NCI-H774 (cell line): ENCODE measurements at regions not wholly inside any gene's neighbourhood (a gene's known extent, or its start where the extent isn't known, plus 50 kb on each side); places are given as distances from the start of the nearest gene placed in this dataset.
"Not testable (repeated sequence)": the region's sequence is repeated elsewhere in the genome, so short reads cannot be mapped to it uniquely, and the experiment has no call there.

Experiments used
- DNase-seq: peaks from one replicate; lab custom pipeline; 2025; lab: John Stamatoyannopoulos, UW

DNA sequence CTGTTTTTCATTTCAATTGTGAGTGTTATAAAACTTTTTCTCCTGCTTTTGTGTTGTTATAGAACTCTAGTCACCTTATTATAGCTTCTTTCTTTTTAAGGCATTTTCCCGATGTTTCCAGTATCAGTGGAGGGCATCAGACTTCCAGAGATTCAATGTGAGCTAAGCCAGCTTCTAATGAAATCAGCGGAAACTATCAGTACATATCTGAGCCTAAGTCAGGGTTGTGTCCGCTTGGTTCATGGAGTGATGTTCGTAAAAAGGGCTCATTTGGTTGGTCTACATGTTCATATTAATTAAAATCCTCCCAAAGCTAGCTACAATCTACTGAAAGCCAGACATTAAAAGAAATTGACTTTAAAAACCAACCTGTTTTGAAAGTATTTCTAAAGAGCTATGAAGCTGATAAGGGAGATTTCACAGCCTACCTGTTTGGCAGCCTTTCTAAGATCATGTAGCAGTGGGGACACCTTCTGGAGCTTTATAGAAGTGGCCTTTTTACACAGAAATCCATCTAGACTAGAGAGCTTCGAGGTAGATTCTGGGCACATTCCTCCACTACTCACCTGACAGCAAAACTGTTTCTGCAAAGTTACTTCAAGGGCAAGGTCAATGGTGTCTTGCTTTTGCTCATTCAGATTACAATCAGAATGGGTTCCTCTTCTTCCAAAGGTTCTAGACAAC lies 227.1 kb upstream of the NBPF12 start:
- DNase-seq: peak; percentile 1

DNA sequence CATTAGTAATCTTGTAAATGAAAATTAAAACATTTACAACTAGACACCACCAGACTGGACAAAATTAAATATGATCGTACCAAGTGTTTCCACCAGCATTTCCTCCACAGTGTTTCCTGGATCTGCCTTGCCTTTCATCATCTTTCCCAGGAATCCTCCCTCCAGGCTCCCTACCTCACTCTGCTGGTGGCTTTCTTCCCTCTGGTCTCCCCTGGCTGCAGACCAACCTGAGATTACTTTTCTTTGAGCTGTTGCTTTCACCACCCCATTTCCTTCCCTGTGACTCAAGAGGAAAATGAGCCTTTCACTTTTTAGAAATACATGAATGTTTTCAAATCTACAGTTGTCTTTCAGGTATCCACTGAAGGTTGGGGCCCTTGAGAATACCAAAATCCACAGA lies 228.8 kb upstream of the NBPF12 start:
- DNase-seq: not testable (repeated sequence)

- DNase-seq: not testable (repeated sequence)
Observed at GRCh38 chr1:146704162-146704724, 233.9 kb upstream of the NBPF12 start.

DNA sequence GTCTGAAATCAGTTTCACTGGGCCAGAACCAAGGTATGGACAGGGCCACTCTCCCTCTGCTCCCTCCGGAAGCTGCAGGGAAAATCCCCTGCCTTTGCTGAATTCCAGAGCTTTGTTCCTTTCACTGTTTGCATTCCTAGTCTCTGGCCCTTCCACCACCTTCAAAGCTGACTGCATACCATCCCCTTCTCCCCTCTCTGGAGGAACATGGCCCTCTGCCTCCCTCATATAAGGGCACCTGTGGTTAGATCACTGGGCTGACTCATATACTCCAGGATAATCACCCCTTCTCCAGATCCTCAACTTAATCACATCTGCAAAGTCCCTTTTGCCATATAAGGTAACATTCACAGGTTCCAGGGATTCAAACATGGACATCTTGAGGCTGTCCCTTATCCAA lies 236.8 kb upstream of the NBPF12 start:
- DNase-seq: not testable (repeated sequence)

DNA sequence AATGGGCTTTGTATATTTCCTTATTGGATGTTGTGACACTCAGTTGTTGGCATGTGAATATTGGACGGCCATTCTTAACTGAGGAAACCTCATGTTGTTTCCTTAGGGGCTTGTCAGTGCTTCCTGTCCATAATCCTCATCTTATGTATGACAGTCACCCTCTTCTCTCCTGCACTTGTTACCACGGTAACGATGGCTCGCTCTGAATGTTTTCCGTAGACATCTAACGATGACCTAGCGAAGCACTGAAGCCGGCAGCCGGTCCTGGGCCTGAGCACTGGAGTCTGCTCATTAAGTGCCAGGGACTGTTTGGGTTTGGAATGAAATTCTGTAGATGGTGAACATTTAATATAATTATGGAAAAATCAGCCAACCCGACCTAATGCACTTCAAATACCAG lies 242.7 kb upstream of the NBPF12 start:
- DNase-seq: not testable (repeated sequence)

DNA sequence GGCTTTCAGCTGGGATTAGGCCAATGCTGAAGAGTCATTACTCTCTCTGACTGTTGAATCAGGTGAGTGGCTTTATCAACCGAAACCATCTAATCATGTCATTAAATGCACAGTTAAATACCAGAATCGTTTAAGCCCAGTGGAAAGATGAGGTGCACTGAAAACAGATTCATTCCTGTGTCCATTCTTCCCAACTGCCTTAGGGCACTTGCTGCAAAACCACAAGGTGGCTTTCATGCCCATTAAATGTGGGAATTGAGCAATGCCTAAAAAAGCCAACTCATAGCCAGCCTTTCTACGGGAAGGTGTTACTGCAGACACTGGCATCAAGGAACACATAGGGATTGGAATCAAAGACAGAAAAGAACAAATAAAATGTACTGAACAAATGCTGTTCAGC lies 246.3 kb upstream of the NBPF12 start:
- DNase-seq: not testable (repeated sequence)

DNA sequence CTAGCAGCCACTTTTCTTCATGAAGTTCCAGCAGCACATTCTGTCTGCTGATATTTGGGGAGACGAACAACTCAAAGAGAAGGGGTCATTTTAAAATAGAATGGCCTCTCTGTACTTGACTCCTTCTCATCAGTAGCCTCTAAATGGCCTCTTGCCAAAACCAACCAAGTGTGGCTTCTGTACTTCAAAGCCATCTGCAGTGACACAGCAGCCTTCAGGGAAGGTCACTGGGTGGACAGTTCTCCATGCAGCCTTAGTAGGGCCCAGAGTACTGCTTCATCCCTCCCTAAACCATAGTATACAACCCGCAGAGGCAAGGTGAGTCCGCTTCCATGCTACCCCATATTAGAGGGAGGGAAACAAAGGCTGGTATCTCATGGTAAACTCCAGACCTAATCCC lies 249.2 kb upstream of the NBPF12 start:
- DNase-seq: not testable (repeated sequence)

GRCh38 chr1:146686777-146687366 lies 251.3 kb upstream of the NBPF12 start:
- DNase-seq: not testable (repeated sequence)

DNA sequence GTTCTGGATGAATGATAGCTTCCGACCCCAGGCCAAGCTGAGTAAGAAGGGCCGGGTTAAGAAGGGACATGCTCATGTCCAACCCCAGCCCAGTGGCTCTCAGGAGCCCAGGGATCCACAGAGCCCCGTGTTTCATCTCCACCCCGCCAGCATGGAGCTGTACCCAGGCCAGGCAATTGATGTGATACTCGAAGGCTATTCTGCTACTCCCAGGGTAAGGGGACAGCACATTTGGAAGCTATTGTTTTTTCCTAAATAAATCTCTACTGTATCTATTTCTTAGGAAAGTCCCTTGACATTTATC lies 255.0 kb upstream of the NBPF12 start:
- not testable (repeated sequence) for DNase-seq

- not testable (repeated sequence) for DNase-seq
Observed at GRCh38 chr1:146682227-146683125, 255.6 kb upstream of the NBPF12 start.

DNA sequence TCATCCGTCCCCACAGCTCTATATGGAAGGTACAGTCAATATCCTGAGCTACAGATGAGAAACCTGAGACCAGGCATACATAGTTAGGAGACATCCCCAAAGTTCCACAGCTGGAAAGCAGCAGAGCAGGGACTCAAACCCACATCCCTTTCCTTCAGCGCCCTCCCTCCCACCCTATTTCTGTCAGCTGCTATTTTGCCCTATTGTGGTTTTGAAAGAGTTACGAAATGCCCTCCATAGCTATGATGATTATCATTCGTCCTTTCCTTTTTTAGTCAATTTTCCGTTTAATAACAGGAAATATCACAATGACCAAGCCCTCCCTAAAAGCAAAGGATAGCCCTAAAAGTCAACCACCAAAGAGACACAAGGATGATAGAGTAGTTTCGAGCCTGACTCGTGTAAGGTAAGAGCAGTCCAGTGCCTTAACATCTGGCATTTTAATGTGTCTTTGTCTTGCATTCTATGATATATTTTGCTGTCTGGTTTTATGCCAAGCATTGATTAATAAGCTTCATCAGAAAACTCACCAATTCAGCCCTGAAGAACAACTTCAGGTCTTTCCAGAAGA lies 264.3 kb upstream of the NBPF12 start:
- DNase-seq: not testable (repeated sequence)

DNA sequence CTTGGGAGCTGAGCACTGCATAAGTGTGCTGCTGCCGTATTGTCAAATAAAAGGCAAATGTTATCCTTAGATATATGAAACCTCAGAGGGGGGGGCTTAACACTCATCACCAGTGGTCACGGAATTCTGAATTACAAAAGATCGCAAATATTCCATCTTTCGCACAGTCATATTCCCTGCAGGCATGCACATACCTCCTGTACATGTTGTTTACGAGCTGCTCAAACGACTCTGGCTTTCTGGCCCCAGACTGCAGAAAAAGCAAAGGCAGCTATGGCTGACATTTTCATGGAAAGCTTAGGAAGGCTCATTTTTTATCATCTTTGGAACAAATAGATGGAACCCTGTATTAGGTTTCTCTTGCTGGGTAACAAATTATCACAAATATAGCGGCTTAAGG lies 265.5 kb upstream of the NBPF12 start:
- DNase-seq: not testable (repeated sequence)

DNA sequence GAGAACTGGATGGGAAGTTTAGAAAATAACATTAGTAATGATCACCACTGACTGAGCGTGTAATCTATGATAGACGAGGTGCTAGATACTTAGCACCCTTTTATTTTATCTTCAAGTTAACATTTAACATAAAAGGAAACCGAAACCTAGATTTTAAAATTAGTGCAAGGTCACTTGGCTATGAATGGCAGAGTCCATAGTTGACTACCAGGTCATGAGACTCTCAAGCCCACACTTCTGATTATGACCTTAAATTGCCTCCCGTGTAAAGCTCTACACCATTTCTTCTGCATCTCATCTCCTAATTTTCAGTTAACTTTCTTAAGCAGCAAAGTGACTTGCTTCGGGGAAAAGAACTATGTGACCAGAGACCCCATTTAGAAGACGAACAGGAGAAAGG lies 266.5 kb upstream of the NBPF12 start:
- DNase-seq: not testable (repeated sequence)

GRCh38 chr1:146670832-146671566 lies 267.1 kb upstream of the NBPF12 start:
- not testable (repeated sequence) for DNase-seq

- DNase-seq: not testable (repeated sequence)
Observed at GRCh38 chr1:146666275-146666674, 271.8 kb upstream of the NBPF12 start.

- not testable (repeated sequence) for DNase-seq
Observed at GRCh38 chr1:146660242-146660641, 277.9 kb upstream of the NBPF12 start.

GRCh38 chr1:146656356-146657060 lies 281.6 kb upstream of the NBPF12 start:
- DNase-seq: not testable (repeated sequence)

DNA sequence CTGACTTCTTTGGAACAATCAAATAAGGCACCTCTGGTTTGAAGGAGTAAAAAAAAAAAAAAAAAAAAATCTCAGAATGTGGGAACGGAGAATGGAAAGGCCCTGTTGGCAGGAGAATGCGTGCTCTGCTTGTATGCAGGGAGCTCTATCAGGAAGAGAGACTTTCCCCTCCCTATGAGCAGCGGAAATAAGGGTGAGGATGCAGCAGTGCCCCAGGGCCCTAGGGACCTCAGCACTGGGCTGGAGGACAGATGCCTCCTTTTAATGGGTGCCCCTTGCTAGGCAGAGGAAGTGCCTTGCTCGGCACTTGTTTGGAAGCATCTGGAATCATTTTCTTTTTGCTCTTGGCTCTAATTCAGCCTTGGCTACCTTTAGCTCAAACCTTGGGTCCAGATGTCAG lies 283.4 kb upstream of the NBPF12 start:
- not testable (repeated sequence) for DNase-seq

DNA sequence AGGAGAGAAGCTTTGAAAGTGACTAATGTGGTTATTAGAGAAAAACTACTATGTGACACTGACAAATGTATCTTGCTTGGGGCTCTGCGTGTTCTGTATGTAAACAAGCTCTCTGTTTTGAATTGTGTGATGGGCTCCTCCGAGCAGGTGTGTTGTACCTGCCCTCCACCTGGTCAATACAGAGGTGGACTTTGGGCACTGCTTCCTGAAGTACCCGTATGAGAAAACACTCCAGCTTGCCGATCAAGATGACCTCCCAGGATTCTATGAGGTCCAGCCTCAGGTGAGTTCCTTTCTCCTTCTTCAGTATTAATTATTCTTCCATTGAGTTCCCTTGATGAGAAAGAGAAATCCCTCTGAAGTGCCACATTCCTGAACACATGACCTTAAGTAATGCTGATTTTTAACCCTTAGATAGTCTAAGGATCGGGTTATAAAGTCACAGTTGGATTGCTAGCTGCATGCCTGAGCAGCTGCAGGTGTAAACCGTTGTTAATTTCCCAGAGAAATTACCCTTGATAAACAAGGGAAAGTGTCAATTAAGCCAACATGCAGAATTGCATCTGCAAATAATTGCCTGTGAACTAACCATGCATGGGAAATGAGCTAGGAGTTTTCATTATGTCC lies 292.0 kb upstream of the NBPF12 start:
- not testable (repeated sequence) for DNase-seq

- DNase-seq: not testable (repeated sequence)
Observed at GRCh38 chr1:146641534-146641933, 296.6 kb upstream of the NBPF12 start.
